ENCODE measurements at regions not wholly inside any gene's neighbourhood (a gene's known extent, or its start where the extent isn't known, plus 50 kb on each side); places are given as distances from the start of the nearest gene placed in this dataset.
A peak's percentile ranks its signal among the peaks of the same experiment; 100 is the strongest.

DNA sequence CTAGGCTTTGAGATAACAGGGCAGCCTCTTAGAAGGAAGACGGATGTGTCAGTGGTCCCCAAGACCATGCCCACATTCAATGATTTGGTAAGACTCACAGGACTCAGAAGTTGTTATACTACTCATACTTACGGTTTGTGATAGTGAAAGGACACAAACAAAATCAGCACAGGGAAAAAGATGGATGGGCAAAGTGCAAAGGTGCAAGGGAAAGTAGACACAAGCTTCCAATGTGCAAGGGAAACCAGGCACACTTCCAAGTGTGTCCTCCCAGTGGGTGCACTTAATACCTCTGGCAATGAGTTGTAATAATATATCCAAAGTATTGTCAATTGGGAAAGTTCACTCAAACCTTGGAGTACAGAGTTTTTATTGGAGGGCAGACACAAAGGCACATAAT is 53.8 kb upstream of the VCX start:
- no peak for DNase-seq

DNA sequence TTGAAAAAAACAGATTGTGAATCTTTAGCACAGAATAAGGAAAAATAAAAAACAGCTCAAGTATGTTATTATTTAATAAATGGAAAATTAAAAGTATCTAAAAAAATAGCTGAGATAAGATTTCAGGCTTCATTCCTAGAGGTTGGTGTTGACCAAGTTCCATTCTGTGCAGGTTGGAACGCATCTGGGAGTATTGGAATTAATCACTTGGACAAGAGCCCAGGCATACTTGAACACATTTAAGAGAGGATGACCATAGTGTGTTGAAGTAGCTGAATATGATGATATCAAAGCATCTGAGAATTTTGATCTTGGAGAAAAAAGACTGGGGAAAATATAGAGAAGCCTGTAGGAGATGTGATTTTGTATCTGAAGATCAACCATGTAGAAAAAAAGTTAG is 54.6 kb upstream of the VCX start:
- DNase-seq = no peak

DNA sequence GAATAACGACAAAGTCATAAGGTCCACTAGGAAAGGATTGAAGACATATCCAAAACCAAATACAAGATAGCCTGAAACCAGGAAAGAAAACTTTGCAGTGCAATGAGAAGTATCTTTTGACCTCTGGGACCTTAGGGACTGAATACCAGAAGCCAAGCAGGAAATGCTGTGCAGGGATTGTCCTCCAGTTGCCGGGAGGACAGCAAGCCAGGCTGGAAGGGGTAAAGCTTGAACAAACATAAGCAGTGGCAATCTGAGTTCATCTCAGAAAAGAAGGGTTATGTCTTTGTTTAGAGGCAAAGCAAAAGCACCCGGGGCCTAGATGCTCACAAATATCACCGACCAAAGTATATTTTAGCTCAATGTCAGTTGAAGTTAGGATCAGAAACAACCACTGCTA is 55.3 kb upstream of the VCX start:
- DNase-seq = no peak

DNA sequence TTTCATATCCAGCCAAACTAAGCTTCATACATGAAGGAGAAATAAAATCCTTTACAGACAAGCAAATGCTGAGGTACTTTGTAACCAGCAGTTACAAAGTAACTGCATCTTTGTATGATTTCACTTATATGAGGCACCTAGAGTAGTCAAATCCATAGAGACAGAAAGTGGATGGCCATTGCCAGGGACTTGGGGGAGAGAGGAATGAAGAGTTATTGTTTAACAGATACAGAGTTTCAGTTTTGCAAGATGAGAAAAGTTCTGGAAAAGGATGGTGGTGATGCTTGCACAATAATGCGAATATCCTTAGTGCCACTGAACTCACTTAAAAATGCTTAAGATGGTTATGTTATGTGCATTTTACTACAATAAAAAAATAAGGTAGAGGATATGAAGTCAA is 58.4 kb upstream of the VCX start:
- DNase-seq = no peak

DNA sequence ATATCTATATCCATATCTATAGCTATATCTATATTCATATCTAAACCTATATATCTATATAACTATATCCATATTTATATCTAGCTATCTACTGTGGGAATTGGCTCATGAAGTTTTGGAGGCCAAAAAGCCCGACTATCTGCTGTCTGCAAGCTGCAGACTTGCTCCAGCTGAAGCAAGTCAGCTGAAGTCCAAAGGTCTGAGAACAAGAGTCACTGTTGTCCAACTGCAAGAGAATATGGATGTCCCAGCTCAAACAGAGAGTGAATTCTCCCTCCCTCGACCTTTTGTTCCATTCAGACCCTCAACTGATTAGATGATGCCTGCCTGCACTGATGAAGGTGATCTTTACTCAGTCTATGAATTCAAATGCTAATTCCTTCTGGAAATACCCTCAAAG is 63.3 kb upstream of the VCX start:
- DNase-seq = no peak

DNA sequence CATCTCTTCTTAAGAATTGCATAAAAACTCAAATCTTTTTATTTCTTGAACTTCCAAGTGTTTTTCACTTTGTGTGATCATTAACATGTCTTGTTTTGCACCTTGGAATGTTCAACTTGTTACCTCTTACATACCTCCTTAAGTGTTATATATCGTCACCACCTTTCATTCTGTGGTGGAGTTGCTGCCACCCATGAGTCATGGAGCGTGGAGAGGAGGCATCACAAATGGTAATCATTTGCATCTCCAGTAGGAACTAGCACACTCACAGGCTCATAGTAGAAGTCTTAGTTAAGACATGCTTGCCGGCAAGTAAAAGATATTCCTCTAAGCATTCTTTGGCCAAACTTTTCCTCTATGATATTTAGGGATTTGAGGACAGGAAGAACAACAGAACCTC is 67.0 kb upstream of the VCX start:
- DNase-seq = no peak

DNA sequence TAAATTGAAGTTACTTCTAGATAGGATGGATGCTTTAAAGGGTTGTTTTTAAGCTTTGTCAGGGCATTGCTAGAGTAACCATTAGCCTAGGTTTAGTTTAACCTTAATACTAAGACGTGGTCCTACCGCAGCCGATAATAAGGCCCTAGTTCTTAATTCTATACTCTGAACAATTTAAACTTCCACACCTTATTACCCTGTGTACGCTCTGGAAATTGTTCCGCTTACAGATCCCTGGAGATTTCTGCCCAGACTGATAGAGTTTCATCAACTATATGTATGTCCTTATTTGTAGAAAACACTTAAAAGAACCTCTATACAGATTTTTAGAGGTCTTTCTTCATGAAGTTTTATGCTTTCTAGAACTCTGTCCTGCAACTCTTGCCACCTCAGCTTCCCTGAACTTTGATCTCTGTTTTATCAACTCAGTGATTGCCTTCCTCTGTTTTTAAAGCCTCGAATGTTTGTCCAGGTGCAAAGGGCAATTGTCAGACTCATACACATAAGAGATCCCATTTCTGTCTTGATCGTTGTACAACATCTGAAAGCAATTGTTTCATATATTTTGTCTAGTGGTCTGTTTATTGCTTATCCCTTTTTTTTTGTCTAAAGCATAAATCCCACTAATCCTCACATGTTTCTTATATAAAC is 71.1 kb upstream of the VCX start:
- no peak for DNase-seq

DNA sequence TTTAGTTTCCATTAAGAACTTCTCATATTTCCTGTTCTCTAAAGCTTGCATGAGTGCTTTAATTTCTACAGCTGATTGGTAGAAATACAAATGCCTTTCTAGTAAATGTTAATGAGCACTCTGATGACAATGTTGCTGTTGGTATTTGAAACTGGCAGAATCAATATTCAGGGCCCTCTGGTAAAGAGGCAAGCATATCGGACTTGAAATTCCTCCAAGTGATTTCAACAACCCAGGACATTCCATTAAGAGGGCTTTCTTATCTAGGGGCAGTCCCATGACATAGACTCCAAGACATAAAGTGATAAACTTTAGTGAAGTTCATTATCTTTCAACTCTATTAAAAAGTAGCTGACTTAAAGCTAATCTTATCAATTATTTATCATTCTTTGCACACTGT is 83.1 kb upstream of the VCX start:
- no peak for DNase-seq

DNA sequence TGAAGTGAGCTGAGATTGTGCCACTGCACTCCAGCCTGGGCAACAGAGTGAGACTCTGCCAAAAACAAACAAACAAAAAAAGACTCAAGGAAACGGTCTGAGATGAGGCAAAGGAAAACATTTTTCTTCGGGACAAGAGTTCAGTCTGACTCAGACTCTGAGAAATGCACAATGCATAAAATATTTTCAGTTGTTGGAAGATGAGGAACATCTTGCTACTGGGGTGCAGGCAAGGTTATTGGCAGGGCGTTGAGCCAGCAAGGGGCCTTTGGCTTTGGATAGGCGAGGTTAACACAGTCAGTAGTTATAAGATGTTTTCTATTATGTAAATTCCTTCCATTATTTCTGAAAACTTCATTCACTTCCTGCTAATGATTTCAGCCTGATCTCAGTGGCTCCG is 96.1 kb upstream of the VCX start:
- DNase-seq = no peak

DNA sequence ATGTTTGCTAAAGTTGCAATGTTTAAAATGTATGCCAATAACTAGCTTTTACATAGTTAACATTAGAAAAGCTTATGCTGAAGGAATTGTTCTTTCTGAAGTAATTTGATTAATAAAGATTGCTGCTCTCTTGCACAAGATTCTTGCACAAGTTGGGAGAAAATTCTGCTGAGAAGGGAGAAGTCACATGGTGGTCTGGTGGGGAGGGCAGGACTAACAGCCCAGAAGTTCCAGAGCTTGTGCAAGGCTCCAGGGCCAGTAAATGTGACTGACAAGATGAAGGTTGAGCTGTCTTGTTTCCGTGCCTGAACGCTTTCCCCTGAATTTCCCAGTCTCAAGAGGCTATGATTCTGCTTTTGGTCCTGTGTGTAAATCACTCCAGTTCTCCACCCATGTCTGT is 112.9 kb upstream of the VCX start:
- no peak for DNase-seq

DNA sequence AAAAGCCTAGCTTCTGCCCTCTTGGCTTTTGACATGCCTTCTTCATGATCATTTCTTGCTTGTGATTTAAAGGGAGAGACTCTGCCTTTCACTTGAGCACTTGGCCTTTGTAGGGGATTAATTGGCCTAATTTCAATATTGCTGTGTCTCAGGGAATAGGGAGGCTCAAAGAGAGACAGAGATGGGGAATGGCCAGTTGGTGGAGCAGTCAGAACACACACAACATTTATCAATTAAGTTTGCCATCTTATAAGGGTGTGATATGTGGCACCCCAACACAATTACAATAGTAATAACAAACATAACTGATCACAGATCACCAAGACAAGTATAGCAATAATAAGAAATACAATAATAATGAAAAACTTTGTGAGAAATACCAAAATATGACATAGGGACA is 122.5 kb upstream of the VCX start:
- no peak for DNase-seq

DNA sequence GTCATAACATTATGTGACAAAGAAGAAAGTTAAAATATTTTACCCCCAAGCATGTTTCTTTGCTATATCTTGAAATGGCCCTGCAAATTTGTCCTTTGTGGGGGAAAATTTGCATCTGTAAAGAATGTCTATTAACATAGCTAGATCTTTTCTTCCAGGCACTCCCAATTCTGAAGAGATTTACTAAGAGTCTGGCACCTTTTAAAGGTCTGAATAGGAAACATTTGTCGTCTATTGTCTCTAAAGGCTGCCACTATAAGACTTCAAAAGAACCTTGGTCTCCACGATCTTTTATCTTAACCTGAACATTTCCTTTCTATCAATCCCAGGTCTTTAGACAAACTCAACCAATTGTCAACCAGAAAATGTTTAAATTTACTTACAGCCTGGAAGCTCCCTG is 128.6 kb upstream of the VCX start:
- DNase-seq = no peak

DNA sequence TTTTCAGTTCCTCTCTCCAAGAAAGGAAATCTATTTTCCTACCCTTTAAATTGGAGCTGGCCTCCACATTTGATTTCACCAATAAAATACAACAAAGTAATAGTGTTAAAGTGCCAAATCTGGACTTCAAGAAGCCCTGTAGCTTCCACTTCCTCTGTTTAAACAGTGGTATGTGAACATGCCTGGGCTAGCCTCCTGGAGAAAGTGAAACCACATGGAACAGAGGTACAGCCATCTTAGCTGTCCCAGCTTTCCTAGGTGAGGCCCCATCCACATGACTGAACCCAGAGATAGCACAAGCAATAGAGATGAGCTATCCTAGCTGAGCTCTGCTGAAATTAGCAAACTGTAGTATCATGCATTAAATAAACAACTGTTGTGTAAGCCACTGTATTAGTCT is 131.8 kb upstream of the VCX start:
- DNase-seq = no peak

DNA sequence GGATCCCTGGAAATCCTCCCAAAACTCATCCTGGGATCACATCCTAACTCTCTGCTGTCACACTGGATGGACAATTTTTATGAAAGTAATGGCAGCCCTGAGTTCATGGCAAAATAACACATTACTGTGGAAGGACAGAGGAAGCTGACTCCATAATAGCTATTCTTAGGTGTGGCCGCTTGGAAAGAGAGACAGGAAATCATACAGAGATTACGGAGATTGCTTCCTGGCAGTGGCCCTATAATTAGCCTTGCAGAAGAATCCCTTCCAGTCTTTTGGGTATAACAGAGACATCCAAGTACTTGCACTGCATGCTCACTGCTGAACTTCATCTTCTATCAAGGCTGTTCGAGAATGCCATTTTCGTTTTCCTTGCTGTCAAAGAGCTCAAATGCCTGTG is 133.1 kb upstream of the VCX start:
- DNase-seq = no peak

DNA sequence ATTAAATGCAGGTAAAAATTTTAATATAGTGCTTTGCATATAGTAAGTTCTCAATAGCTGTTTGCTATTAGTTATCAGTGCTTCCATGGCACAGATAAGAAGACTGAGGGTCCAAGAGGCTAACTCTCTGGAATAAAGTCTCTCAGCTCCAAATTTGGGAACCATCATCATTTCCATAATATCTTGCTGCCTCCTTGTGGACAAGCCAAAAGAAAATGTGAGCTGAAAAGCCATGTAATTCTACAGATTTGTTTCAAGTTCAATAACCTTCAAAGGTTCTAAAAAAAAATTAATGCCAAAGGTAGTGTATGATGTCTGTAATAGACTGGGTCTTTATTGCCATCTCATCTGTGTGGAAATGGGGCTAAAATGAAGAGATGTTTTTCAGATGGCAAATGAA is 136.9 kb upstream of the VCX start:
- DNase-seq = no peak

DNA sequence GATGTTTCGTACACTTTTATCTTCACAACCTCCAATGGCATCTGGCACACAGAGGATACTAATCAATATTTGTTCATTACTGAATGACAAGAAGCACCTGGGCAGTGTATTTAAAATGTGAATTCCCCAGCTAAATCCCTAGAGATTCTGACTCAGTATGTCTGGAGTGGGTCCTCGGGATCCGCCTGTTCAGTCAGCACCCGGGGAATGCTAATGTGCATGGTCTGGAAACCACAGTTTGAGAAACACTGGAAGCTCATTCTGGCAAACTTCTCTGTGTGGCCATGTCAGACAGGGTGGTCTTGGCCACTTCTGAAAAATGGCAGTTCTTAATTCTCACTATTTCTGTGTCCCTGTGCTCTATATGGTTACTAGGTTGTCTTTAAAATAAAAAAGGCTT is 138.8 kb upstream of the VCX start:
- DNase-seq = no peak

DNA sequence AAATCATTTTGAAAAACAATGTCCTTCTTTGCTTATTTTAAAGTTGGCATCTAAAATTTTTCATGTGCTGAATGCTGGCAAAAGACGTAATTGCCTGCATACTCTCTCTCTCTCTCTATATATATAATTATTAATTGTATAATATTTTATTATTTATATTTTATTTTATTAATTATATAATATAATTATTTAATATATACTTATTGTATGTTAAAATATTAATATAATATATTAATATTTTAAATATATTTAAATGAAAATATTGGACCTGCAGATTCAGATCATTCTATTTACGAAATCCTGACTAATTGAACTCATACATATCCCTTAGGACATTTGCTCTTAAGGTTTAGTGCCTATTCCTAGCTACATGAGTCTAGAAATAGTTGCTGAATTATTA is 144.7 kb upstream of the VCX start:
- DNase-seq = no peak

DNA sequence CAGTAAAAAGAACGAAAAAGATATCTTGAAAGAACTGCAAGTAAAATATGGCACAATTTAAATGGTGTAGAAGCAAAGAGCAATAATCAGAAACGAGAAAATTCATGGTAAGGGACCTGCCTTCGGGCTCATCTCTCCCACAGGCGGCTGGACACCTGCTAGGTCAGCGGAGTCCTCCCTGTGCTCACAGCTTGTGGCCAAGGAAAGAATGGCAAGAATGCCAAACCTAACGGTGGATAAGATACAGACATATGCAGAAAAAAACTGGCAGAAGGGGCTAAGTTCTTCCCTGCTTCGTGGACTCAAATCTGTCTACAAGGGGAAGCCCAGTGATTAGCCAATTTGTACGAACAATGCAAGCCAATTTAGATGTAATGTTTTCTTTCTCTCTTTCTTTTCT is 152.1 kb upstream of the VCX start:
- DNase-seq = peak; percentile 59

DNA sequence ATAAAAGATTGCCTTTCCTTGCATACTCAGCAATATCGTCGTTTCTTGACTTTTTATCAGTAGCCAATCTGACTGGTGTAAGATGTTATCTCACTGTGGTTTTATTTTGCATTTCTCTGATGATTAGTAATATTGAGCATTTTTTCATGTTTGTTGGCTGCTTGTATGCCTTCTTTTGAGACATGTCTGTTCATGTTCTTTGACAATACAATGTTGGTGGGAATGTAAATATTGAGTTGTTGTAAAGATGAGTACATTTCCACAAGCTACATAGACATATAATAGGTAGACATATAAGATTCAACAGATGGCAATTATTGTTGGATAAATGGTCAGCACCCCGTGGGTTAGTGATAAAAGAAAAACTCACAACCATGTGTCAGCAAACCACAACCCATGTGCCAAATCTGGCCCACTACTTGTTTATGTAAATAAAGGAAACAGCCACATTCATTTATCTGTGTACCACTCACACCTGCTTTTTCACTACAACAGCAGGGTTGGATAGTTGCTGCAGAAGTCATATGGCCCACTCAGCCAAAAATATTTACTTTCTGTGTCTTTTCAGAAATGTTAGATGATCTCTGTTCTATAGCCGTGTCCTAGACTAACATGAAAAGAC is 153.1 kb upstream of the VCX start:
- no peak for DNase-seq

DNA sequence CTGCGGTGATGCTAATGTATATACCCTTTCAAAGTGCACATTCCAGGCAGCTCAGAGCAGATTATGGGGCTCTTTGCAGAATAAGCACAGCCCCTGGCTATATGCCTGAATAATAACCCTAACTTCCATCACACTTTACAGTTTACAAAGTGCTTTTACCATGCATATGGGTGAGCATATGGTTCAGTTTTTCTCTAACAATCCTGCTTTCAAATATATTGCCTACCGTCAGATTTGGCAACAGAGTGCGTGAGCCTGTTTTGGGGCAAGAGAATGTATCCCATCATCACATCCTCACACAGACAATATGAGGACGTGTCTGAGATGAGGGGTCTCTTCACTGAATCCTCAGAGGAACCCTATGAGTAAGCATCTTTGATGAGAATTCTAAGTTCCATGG is 162.8 kb upstream of the VCX start:
- no peak for DNase-seq

DNA sequence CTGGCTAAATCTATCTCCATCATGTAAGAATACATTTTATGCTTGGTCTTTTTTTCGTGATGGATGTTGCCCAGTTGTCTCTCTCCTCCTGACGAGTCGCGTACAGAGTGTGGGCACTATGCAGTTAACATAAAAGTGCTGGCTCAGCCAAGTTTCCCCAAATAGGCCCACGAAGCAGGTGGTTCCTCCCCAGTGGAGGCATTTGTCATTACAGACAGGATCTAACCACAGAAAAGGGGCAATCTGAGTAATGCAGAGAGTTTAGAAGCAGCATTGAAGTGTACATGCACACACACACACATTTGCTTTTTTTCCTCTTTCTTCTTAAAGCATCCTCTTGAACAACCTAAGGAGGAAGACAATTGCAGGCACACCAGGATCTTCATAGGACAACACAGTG is 188.7 kb upstream of the VCX start:
- no peak for DNase-seq

DNA sequence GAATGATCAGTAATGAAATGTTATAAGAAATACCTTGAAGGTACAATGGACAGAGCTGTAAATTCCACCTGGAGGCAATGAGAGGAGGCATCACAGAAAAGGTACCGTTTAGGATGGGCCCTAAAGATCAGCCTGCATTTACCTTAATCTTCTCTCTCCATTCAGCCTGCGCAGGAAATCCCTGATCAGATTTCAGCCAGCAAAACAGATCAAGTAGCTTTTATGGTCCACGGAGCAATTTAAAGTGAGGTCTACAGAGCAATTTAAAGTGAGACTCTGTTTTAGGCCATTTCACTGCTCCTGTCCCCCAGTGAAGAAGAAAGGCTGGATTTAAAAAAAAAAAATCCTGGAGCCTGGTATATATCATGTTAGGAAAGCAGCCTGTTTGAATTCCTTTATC is 195.1 kb upstream of the VCX start:
- DNase-seq = no peak

DNA sequence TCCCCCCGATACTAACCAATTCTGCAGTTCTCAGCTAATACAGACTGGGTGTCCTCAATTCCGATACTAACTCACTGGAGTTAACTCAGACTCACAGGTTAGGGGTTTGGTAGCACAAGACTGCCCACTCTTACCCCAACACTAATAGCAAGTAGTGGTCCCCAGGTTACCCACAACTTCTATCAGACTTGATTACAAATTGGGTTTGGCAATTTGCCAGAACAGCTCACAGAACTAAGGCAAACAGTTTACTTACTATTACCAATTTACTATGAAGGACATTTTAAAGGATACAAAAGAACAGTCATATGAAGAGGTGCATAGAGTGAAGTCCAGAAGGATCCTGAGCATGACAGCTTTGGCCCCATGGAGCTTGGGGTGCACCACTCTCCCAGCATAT is 201.8 kb upstream of the VCX start:
- DNase-seq = no peak

DNA sequence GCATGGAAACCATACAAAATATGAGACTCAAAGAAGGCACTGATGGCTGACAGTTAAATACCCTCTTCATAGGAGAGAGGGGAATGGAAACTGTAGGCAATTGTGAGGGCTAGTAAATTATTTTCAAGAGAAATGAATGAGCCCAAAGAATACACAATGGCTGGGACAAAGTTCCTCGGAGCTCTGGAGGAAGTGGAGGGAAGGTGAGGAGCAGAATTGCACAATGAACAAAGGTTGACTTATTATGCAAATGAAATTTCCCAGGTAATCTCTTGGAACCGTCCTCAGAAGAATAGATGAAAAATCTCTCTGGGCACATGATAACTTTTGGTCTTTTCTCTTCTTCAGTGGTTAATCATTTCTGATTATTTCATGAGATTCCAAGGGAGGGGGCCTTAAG is 202.6 kb upstream of the VCX start:
- DNase-seq = no peak

DNA sequence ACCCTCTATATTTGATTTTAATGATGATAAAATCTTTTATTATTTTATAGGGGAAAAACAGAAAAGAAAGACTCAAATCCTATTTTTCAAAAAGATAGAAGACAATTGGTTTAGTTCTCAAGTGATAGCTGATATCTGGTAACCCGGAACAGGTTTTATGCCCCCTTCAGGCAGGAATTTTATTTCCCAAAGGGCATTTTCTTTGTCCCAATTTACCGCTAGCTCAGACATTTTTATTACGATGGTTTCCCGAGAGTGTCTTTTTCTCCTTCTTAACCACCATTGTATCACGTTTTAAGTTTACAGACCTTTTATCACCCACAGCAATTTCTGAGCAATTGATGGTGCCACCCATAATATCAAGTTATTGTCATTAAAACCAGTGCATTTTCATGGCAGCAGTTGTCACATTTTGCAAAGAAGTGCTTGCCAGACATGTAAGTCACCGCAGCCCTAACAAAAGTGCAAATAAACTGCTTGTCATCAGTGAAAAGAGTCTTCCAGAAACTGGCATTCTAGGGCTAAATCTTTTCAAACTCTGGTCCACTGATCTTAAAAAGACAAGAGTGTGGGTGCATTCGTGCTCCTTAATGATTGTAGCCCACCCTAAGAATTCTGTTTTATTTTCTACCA is 204.8 kb upstream of the VCX start:
- DNase-seq = no peak
